ENCODE measurements at regions not wholly inside any gene's neighbourhood (a gene's known extent, or its start where the extent isn't known, plus 50 kb on each side); places are given as distances from the start of the nearest gene placed in this dataset.

DNA sequence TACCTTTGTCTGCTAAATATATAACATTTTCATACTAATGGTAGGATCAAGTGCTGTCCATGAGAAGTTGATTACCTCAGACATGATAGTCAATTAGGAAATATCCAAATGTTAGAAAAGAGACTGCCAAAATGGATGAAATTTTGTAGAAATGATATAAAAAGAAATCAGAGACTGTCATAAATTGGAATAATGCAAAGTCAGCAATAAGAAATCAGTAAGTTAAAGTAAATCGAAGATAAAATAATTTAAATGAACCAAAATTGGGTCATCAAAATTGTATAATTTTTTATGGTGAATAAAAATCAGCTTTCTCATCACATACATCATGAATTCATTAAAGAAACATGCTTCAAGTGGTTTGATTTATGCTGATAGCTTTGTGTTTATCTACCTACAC, 165.3 kb upstream of the CDH2 start:
- no peaks in the 10 kb centered on the region for H3K27me3 ChIP-seq (ENCODE audit: insufficient read depth, low read length, poor library complexity, severe bottlenecking)
- no peak overlapping the region for H3K9ac ChIP-seq (ENCODE audit: low read depth, low read length, poor library complexity, severe bottlenecking)
- no peak overlapping the region for H3K4me2 ChIP-seq (ENCODE audit: low read depth, low read length, poor library complexity, severe bottlenecking)
- no peaks in the 10 kb centered on the region for H3K9me3 ChIP-seq (ENCODE audit: insufficient read depth, low read depth, low read length)
- no peaks in the 10 kb centered on the region for H3K79me2 ChIP-seq (ENCODE audit: insufficient read depth, low read length)
- H3K9me2 ChIP-seq (replicated peaks; ENCODE audit: low read depth, low read length), result no peaks in the 10 kb centered on the region
- TF ChIP-seq EZH2phosphoT487 (IDR thresholded peaks at IDR 0.05; ENCODE audit: borderline replicate concordance), result no peak
- TF ChIP-seq, protein P1, sequence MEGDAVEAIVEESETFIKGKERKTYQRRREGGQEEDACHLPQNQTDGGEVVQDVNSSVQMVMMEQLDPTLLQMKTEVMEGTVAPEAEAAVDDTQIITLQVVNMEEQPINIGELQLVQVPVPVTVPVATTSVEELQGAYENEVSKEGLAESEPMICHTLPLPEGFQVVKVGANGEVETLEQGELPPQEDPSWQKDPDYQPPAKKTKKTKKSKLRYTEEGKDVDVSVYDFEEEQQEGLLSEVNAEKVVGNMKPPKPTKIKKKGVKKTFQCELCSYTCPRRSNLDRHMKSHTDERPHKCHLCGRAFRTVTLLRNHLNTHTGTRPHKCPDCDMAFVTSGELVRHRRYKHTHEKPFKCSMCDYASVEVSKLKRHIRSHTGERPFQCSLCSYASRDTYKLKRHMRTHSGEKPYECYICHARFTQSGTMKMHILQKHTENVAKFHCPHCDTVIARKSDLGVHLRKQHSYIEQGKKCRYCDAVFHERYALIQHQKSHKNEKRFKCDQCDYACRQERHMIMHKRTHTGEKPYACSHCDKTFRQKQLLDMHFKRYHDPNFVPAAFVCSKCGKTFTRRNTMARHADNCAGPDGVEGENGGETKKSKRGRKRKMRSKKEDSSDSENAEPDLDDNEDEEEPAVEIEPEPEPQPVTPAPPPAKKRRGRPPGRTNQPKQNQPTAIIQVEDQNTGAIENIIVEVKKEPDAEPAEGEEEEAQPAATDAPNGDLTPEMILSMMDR (conservative IDR thresholded peaks at IDR 0.05; ENCODE audit: low read length), result no peak
- no peak overlapping the region for H3K4me3 ChIP-seq (ENCODE audit: low read length, poor library complexity, severe bottlenecking)
- H2AFZ ChIP-seq (ENCODE audit: low read length), result no peak overlapping the region
- no peaks in the 10 kb centered on the region for H3K36me3 ChIP-seq (ENCODE audit: insufficient read depth, low read length)
- H3K4me1 ChIP-seq (ENCODE audit: insufficient read depth, low read length, poor library complexity, severe bottlenecking), result no peaks in the 10 kb centered on the region
- H4K20me1 ChIP-seq (ENCODE audit: insufficient read depth, low read length, poor library complexity, severe bottlenecking), result no peaks in the 10 kb centered on the region
- no peaks in the 10 kb centered on the region for H3F3A ChIP-seq (ENCODE audit: low read depth)

- H2AFZ ChIP-seq (ENCODE audit: low read length), result no peak overlapping the region
- H3K27me3 ChIP-seq (ENCODE audit: insufficient read depth, low read length, poor library complexity, severe bottlenecking), result no peaks in the 10 kb centered on the region
- no peak overlapping the region for H3K4me2 ChIP-seq (ENCODE audit: low read depth, low read length, poor library complexity, severe bottlenecking)
- H3K4me3 ChIP-seq (ENCODE audit: low read length, poor library complexity, severe bottlenecking), result no peak overlapping the region
- no peaks in the 10 kb centered on the region for H3K9me2 ChIP-seq (replicated peaks; ENCODE audit: low read depth, low read length)
- no peaks in the 10 kb centered on the region for H3K9me3 ChIP-seq (ENCODE audit: insufficient read depth, low read depth, low read length)
- no peaks in the 10 kb centered on the region for H3K36me3 ChIP-seq (ENCODE audit: insufficient read depth, low read length)
- H3F3A ChIP-seq (ENCODE audit: low read depth), result no peaks in the 10 kb centered on the region
- no peaks in the 10 kb centered on the region for H4K20me1 ChIP-seq (ENCODE audit: insufficient read depth, low read length, poor library complexity, severe bottlenecking)
- H3K79me2 ChIP-seq (ENCODE audit: insufficient read depth, low read length), result no peaks in the 10 kb centered on the region
- no peak overlapping the region for H3K9ac ChIP-seq (ENCODE audit: low read depth, low read length, poor library complexity, severe bottlenecking)
- H3K4me1 ChIP-seq (ENCODE audit: insufficient read depth, low read length, poor library complexity, severe bottlenecking), result no peaks in the 10 kb centered on the region
- TF ChIP-seq, protein P1 (conservative IDR thresholded peaks at IDR 0.05; ENCODE audit: low read length), result no peak
- TF ChIP-seq EZH2phosphoT487 (IDR thresholded peaks at IDR 0.05; ENCODE audit: borderline replicate concordance), result no peak
These were observed 161.4 kb upstream of the CDH2 start for GRCh38 chr18:28338316-28338715.

DNA sequence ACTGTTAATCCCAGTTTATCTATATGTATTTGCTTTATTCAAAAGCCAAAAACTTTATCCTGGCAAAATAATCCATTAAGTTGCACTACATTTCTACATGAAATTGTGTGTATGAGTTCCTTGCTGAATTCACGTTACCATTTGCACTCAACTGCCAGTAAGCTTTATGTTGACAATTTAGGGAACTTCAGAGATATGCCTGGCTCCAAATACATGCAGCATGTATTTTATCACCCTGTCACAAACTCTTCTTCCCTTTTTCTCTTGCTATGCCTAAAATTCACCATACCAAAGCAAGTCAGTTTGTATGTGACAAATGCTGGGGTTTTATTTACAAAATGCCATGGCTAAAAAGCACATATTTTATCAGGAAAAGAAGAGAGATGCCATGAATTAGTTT, 157.6 kb upstream of the CDH2 start:
- Histone ChIP-seq H4K20me1 (ENCODE audit: insufficient read depth, low read length, poor library complexity, severe bottlenecking) (no peaks in the 10 kb centered on the region), H3K36me3 (ENCODE audit: insufficient read depth, low read length) (no peaks in the 10 kb centered on the region), H3K4me2 (ENCODE audit: low read depth, low read length, poor library complexity, severe bottlenecking) (no peak overlapping the region), H3K4me3 (ENCODE audit: low read length, poor library complexity, severe bottlenecking) (no peak overlapping the region), H3K4me1 (ENCODE audit: insufficient read depth, low read length, poor library complexity, severe bottlenecking) (no peaks in the 10 kb centered on the region), H3K9me2 (replicated peaks; ENCODE audit: low read depth, low read length) (no peaks in the 10 kb centered on the region), H2AFZ (ENCODE audit: low read length) (no peak overlapping the region), H3K9ac (ENCODE audit: low read depth, low read length, poor library complexity, severe bottlenecking) (no peak overlapping the region), H3K9me3 (ENCODE audit: insufficient read depth, low read depth, low read length) (no peaks in the 10 kb centered on the region), H3F3A (ENCODE audit: low read depth) (no peaks in the 10 kb centered on the region), H3K27me3 (ENCODE audit: insufficient read depth, low read length, poor library complexity, severe bottlenecking) (no peaks in the 10 kb centered on the region), H3K79me2 (ENCODE audit: insufficient read depth, low read length) (no peaks in the 10 kb centered on the region)
- TF ChIP-seq EZH2phosphoT487 (IDR thresholded peaks at IDR 0.05; ENCODE audit: borderline replicate concordance), result no peak
- TF ChIP-seq, protein P1 (conservative IDR thresholded peaks at IDR 0.05; ENCODE audit: low read length), result no peak
